Ovary (tissue), 7 donors: ENCODE measurements at regions not wholly inside any gene's neighbourhood (a gene's known extent, or its start where the extent isn't known, plus 50 kb on each side); places are given as distances from the start of the nearest gene placed in this dataset.

Experiments
- DNase-seq, 5 donors: peaks; one replicate each; pipeline ENCODE4 v3.0.0-alpha.2; 2019 to 2020
- H3K27ac ChIP-seq, 2 donors: fragments of 200-600 bp; one replicate each; pipeline versions ENCODE4 v1.5.1 to v1.8.0; 2019 to 2022
- H3K27me3 ChIP-seq: fragments of 200-600 bp; one replicate; pipeline ENCODE4 v1.8.0; 2022
- H3K36me3 ChIP-seq: fragments of 200-600 bp; sonication (generic); one replicate; pipeline ENCODE4 v1.5.1; 2019
- H3K4me1 ChIP-seq: one replicate; pipeline ENCODE4 v1.8.1; 2013; ENCODE audit warnings: mild to moderate bottlenecking, moderate library complexity; ENCODE audit not compliant: insufficient read depth
- H3K4me3 ChIP-seq: fragments of 200-600 bp; sonication (generic); one replicate; pipeline ENCODE4 v1.5.1; 2017
- H3K9me3 ChIP-seq, 2 donors: fragments of 200-600 bp in 1 of 2; sonication (generic) in 1 of 2; one replicate each; pipeline versions ENCODE4 v1.5.1 to v1.8.1; 2013 to 2019; ENCODE audit warnings: mild to moderate bottlenecking in 1 of 2, moderate library complexity in 1 of 2
- EP300 ChIP-seq: sonication (generic); formaldehyde crosslinking; IDR thresholded peaks from one replicate; pipeline ENCODE4 v1.6.1; 2017; ENCODE audit warnings: antibody characterized with exemption
- POLR2A ChIP-seq: fragments of 450-650 bp; IDR thresholded peaks from one replicate; pipeline ENCODE4 v1.6.1; 2017; ENCODE audit warnings: antibody characterized with exemption, mild to moderate bottlenecking, moderate library complexity
- WGBS, 3 donors: extraction: QIAGEN DNeasy Blood & Tissue Kit in 1 of 3; methylation state at CpG; one replicate each; pipeline versions ENCODE4 v1.1.5 to v1.1.7; 2013 to 2017; 5-methylcytosine and 5-hydroxymethylcytosine counted together
- intact Hi-C, 4 donors: fragments of 100-400 bp; cut with DNase I; formaldehyde crosslinking; loops; one replicate each; pipeline versions ENCODE4 v1.11.0 to v1.15.1; 2022 to 2023
- TF ChIP-seq, protein P1 (sequence below), 3 donors: fragments of 450-650 bp in 2 of 3; fragments of 200-600 bp in 1 of 3; IDR thresholded peaks; one replicate each; pipeline versions ENCODE4 v1.5.1 to v1.8.0; 2016 to 2022; ENCODE audit warnings: antibody characterized with exemption in 3 of 3, mild to moderate bottlenecking in 1 of 3
- donor health status: DM: no; HTN: no; CAD: no; lungs with moderate emphysema.
- donor health status: DM: no; HTN: no; CAD: no.
- donor health status: Bipolar disorder and iron deficiency.
- donor health status: DM: no; HTN: no; CAD: no.
- donor health status: DM: yes; HTN: yes; CAD: no.

DNA sequence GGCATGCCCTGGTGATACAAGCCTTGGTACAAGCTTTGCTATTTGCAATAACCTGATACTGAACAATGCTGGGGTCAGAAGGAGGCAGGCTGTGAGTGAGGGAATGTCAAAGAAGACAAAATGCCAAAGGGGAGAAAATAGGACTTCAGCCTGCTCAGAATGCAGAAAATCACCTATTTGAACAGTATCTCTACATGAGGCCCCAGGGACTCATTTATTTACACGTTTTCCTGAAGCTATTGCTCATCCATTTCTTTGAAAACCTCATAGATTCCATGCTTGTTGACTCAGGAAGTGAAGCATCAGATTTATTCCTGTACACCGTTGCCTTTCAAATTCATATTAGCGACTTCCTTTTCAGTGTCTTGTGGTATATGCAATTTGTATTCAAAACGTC, 69.4 kb upstream of the CBLN2 start:
- intact Hi-C loops: no loop called here
- Histone ChIP-seq H3K36me3 (no peaks in the 10 kb centered on the region), H3K4me3 (no peak overlapping the region), H3K27ac (no peak overlapping the region), H3K4me1 (no peaks in the 10 kb centered on the region), H3K27me3 (no peaks in the 10 kb centered on the region), H3K9me3 (no peaks in the 10 kb centered on the region)
- no peak for TF ChIP-seq POLR2A
- TF ChIP-seq EP300: no peak
- TF ChIP-seq, protein P1, sequence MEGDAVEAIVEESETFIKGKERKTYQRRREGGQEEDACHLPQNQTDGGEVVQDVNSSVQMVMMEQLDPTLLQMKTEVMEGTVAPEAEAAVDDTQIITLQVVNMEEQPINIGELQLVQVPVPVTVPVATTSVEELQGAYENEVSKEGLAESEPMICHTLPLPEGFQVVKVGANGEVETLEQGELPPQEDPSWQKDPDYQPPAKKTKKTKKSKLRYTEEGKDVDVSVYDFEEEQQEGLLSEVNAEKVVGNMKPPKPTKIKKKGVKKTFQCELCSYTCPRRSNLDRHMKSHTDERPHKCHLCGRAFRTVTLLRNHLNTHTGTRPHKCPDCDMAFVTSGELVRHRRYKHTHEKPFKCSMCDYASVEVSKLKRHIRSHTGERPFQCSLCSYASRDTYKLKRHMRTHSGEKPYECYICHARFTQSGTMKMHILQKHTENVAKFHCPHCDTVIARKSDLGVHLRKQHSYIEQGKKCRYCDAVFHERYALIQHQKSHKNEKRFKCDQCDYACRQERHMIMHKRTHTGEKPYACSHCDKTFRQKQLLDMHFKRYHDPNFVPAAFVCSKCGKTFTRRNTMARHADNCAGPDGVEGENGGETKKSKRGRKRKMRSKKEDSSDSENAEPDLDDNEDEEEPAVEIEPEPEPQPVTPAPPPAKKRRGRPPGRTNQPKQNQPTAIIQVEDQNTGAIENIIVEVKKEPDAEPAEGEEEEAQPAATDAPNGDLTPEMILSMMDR (IDR thresholded peaks at IDR 0.05): no peak
- WGBS, 3 donors: 28 to 49% (median 28%) methylated on average over 4 of the region's 4 CpGs
- DNase-seq: no peak

DNA sequence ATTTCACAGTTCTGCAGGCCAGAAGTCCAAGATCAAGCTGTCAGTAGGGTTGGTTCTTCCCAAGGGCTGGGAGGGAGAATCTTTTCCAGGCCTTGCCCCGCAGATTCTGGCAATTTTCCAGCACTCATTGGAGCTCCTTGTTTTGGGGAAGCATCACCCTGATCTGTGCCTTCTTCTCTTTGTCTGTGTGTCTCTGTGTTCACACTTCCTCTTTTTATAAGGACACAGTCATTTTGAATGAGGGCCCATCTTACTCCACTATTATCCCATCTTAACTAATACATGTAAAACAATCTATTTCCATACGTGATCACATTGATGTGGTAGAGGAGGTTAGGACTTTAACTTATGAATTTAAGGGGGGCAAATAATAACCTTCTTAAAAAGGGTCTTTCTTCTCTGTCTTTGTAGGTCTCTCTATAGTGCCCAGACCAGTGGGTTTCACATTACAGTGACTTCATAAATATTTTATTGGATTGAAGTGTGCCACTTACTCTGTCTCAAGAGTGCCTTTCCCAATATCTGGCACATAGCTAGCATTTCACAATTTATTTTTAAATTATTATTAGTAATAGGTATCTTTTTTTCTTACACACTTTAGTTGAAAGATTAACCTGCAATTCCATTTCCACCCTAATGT, 68.9 kb upstream of the CBLN2 start:
- intact Hi-C loops: no loop called here
- Histone ChIP-seq H3K36me3 (no peaks in the 10 kb centered on the region), H3K27ac (no peak overlapping the region), H3K9me3 (no peaks in the 10 kb centered on the region), H3K4me1 (no peaks in the 10 kb centered on the region), H3K4me3 (no peak overlapping the region), H3K27me3 (no peaks in the 10 kb centered on the region)
- WGBS, 3 donors: 56 to 60% (median 60%) methylated on average over 2 of the region's 2 CpGs
- no peak for TF ChIP-seq EP300
- no peak for TF ChIP-seq POLR2A
- TF ChIP-seq, protein P1 (IDR thresholded peaks at IDR 0.05): no peak
- DNase-seq: no peak

DNA sequence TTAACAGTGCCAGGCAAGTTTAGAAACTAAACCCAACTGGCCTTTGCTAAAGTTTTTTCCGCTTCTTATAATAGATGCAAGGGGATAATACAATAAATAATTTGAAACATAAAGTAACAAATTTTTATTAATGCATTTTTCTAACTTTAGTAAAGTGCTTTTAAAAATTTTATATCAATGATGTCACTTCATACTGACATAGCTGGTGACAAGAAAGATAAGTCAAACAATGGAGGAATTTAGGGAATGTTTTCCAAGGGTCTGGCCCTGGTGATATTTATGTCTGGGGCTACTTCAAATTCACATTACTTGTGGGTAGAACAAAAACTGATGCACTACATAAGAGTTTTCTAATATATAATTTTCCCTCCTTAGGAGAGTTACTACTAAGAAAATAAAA, 61.2 kb upstream of the CBLN2 start:
- TF ChIP-seq EP300: no peak
- no peaks in the 10 kb centered on the region for H3K27me3 ChIP-seq
- 88 to 93% (median 88%) methylated on average over 1 of the region's 1 CpG for WGBS, 3 donors
- H3K36me3 ChIP-seq: no peaks in the 10 kb centered on the region
- H3K9me3 ChIP-seq: no peaks in the 10 kb centered on the region
- H3K27ac ChIP-seq: no peak overlapping the region
- intact Hi-C loops: no loop called here
- H3K4me1 ChIP-seq: no peaks in the 10 kb centered on the region
- no peak for DNase-seq
- H3K4me3 ChIP-seq: no peak overlapping the region

DNA sequence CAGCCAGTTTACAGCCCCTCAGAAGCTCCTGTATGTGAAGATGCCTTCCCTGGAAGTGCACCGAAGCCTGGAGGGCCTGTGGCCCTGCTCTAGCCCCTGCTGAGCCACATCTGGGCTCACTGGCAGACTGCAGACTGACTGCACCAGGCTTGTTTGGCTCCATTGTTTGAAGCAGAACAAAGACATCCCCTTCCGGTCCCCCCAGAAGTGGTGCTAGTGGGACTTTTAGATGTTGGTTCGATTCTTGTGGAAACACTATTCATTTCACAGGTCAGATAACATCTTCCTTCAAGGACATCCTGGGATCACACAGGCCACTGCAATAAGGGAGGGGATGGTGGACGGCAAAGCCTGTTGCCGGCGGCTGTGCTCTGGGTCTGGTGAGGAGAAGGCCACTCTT, 57.8 kb upstream of the CBLN2 start:
- Histone ChIP-seq H3K4me1 (no peaks in the 10 kb centered on the region), H3K36me3 (no peaks in the 10 kb centered on the region), H3K27me3 (no peaks in the 10 kb centered on the region), H3K27ac (no peak overlapping the region), H3K4me3 (no peak overlapping the region), H3K9me3 (no peaks in the 10 kb centered on the region)
- DNase-seq: no peak
- 76 to 83% (median 79%) methylated on average over 6 of the region's 6 CpGs for WGBS, 3 donors
- TF ChIP-seq POLR2A (no peak), EP300 (no peak)
- TF ChIP-seq, protein P1 (IDR thresholded peaks at IDR 0.05): no peak
- intact Hi-C loops: no loop called here

DNA sequence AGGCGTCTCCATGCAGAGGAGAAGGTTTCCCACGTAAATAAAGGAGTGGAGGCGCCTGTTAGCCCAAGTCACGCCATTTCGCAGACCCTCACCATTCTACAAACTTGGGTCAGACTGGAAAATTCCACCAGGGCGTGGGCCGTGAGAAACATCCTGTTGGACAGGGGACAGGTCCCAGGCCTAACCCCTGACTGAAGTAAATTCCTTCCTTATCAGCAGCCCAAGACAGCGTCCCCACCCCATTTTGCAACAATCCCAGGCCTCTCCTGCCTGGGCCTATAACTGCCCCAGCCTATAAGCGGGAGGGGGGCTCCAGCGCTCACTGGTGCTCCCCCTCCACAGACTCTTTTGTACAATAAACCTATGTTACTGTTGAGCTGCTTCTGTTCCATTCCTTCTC, 57.3 kb upstream of the CBLN2 start:
- H3K27me3 ChIP-seq: no peaks in the 10 kb centered on the region
- WGBS, 3 donors: 76 to 83% (median 81%) methylated on average over 10 of the region's 10 CpGs
- intact Hi-C loops: no loop called here
- no peaks in the 10 kb centered on the region for H3K4me1 ChIP-seq
- TF ChIP-seq EP300: no peak
- TF ChIP-seq POLR2A: no peak
- TF ChIP-seq, protein P1 (IDR thresholded peaks at IDR 0.05): no peak
- no peaks in the 10 kb centered on the region for H3K9me3 ChIP-seq
- no peak for DNase-seq
- no peak overlapping the region for H3K27ac ChIP-seq
- H3K4me3 ChIP-seq: no peak overlapping the region
- no peaks in the 10 kb centered on the region for H3K36me3 ChIP-seq
